ENCODE measurements at regions not wholly inside any gene's neighbourhood (a gene's known extent, or its start where the extent isn't known, plus 50 kb on each side); places are given as distances from the start of the nearest gene placed in this dataset.

DNA sequence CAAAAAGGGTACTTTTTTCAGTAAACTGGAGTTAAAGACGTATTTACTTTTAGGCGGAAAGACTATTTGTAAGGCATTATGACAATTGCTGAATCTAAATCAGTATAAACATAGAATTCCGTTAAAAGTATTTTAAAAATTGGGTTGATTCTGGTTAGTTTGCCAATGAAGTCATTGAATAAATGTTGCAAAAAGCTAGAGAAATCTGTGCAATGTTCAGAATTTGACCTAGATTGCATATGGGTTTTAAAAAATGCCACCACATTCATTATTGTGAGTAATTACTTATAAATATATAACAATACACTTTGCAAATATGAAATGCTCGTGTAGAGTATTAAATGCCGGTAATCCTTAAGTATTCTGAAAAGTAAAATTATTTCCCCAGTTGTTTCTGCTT is 116.5 kb upstream of the EEF1E1 start:
- Histone ChIP-seq H3K4me1 (ENCODE audit: low read length) (no peaks in the 10 kb centered on the region; the same call in 1 of the 2 replicates), H3K4me2 (ENCODE audit: low read length) (peak overlapping the region; percentile 34), H3K36me3 (replicated peaks; ENCODE audit: low read depth, low read length) (no peaks in the 10 kb centered on the region), H3K4me3 (ENCODE audit: low read length) (peak overlapping the region; percentile 37; the same call in 1 of the 2 replicates), H3K27ac (ENCODE audit: low read length) (no peak overlapping the region), H3K79me2 (ENCODE audit: low read length) (no peaks in the 10 kb centered on the region), H3K9ac (ENCODE audit: low read length) (no peak overlapping the region), H3K9me3 (ENCODE audit: insufficient read depth, low read length) (no peaks in the 10 kb centered on the region), H2AFZ (ENCODE audit: low read depth, low read length) (peak overlapping the region; percentile 46; the same call in 1 of the 2 replicates), H3K27me3 (ENCODE audit: low read depth, low read length) (no peaks in the 10 kb centered on the region), H4K20me1 (ENCODE audit: insufficient read depth, low read length) (no peaks in the 10 kb centered on the region)
- TF ChIP-seq EZH2phosphoT487 (IDR thresholded peaks at IDR 0.05; ENCODE audit: low read depth): no peak
- TF ChIP-seq, protein P1, sequence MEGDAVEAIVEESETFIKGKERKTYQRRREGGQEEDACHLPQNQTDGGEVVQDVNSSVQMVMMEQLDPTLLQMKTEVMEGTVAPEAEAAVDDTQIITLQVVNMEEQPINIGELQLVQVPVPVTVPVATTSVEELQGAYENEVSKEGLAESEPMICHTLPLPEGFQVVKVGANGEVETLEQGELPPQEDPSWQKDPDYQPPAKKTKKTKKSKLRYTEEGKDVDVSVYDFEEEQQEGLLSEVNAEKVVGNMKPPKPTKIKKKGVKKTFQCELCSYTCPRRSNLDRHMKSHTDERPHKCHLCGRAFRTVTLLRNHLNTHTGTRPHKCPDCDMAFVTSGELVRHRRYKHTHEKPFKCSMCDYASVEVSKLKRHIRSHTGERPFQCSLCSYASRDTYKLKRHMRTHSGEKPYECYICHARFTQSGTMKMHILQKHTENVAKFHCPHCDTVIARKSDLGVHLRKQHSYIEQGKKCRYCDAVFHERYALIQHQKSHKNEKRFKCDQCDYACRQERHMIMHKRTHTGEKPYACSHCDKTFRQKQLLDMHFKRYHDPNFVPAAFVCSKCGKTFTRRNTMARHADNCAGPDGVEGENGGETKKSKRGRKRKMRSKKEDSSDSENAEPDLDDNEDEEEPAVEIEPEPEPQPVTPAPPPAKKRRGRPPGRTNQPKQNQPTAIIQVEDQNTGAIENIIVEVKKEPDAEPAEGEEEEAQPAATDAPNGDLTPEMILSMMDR (IDR thresholded peaks at IDR 0.05; ENCODE audit: low read depth, low read length): no peak

DNA sequence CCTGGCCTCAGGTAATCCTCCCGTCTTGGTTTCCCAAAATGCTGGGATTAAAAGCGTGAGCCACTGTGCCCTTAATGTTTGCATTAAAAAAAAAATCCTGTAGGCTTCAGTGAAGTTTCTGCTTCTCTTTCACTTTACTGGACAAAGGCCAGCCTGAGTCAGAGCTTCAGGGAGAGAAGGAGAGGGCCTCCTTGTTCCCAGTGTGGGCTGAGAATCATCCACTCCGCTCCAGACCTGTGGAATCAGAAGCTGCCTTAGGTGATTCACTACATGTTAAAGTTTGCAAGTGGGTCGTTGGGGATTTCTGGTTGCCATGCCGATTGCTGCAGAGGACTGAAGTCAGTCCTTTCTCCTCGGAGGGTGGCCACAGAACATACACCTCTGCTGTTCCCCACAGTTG is 113.3 kb upstream of the EEF1E1 start:
- Histone ChIP-seq H2AFZ (ENCODE audit: low read depth, low read length) (no peak overlapping the region), H4K20me1 (ENCODE audit: insufficient read depth, low read length) (no peaks in the 10 kb centered on the region), H3K4me2 (ENCODE audit: low read length) (no peak overlapping the region), H3K4me3 (ENCODE audit: low read length) (no peak overlapping the region), H3K36me3 (replicated peaks; ENCODE audit: low read depth, low read length) (no peaks in the 10 kb centered on the region), H3K9ac (ENCODE audit: low read length) (no peak overlapping the region), H3K27ac (ENCODE audit: low read length) (no peak overlapping the region), H3K79me2 (ENCODE audit: low read length) (no peaks in the 10 kb centered on the region), H3K9me3 (ENCODE audit: insufficient read depth, low read length) (no peaks in the 10 kb centered on the region), H3K27me3 (ENCODE audit: low read depth, low read length) (no peaks in the 10 kb centered on the region), H3K4me1 (ENCODE audit: low read length) (no peaks in the 10 kb centered on the region)
- TF ChIP-seq, protein P1 (IDR thresholded peaks at IDR 0.05; ENCODE audit: low read depth, low read length): no peak
- TF ChIP-seq EZH2phosphoT487 (IDR thresholded peaks at IDR 0.05; ENCODE audit: low read depth): no peak

DNA sequence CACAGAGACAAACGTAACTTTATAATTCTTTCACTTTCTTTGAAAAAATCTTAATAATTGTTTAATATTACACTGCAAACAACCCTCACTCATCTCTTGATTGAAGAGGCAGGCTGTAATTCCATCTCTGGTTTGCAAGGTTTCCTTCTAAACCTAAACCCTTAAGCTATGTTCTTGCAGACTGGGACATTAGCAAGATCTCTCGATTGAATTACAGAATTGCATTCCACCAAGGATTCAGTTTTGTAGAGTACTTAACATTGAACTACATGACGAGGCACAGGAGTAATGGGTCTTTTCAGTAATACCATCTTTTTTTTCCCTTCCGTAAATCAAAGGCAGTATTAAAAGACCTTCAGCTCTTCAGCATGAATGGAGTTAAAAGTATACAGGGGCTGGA is 111.6 kb upstream of the EEF1E1 start:
- no peaks in the 10 kb centered on the region for H3K4me1 ChIP-seq (ENCODE audit: low read length)
- H3K9ac ChIP-seq (ENCODE audit: low read length): no peak overlapping the region
- no peak overlapping the region for H3K27ac ChIP-seq (ENCODE audit: low read length)
- H3K79me2 ChIP-seq (ENCODE audit: low read length): no peaks in the 10 kb centered on the region
- H3K27me3 ChIP-seq (ENCODE audit: low read depth, low read length): no peaks in the 10 kb centered on the region
- H3K4me3 ChIP-seq (ENCODE audit: low read length): no peak overlapping the region
- no peak overlapping the region for H3K4me2 ChIP-seq (ENCODE audit: low read length)
- H4K20me1 ChIP-seq (ENCODE audit: insufficient read depth, low read length): no peaks in the 10 kb centered on the region
- no peak overlapping the region for H2AFZ ChIP-seq (ENCODE audit: low read depth, low read length)
- no peaks in the 10 kb centered on the region for H3K36me3 ChIP-seq (replicated peaks; ENCODE audit: low read depth, low read length)
- H3K9me3 ChIP-seq (ENCODE audit: insufficient read depth, low read length): no peaks in the 10 kb centered on the region
- TF ChIP-seq, protein P1 (IDR thresholded peaks at IDR 0.05; ENCODE audit: low read depth, low read length): no peak
- no peak for TF ChIP-seq EZH2phosphoT487 (IDR thresholded peaks at IDR 0.05; ENCODE audit: low read depth)

DNA sequence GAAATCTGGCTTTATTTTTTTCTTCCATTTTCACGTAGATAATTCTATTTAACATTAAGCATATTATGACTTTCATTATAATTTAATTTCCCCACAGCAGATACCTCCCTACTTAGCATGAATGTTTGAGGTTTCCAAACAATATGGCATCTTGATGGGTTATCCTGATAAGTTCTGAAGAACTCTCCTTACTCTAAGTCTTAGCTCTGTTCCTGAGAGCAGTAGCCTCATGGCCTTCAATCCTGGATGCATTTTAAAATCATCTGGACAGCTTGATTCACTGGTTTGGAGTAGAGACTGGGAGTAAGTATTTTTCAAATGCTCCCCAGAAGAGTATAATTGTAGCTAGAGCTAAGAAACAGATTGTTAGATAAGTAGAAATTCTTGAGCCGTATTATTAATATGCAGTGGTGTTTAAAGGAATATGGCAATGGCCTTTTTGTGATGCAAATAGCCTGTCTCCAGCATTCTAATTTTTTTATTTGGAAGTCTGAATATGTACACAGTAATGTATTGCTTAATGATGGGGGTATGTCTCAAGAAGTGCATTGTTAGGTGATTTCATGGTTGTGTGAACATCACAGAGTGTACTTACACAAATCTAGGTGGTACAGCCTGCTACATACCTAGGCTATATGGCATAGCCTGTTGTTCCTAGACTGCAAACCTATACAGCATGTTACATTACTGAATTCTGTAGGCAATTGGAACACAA is 110.5 kb upstream of the EEF1E1 start:
- Histone ChIP-seq H3K4me2 (ENCODE audit: low read length) (no peak overlapping the region), H3K36me3 (replicated peaks; ENCODE audit: low read depth, low read length) (no peaks in the 10 kb centered on the region), H3K27me3 (ENCODE audit: low read depth, low read length) (no peaks in the 10 kb centered on the region)

More for the DNA sequence above, 110.5 kb upstream of the EEF1E1 start:
- Histone ChIP-seq H3K79me2 (ENCODE audit: low read length) (no peaks in the 10 kb centered on the region), H3K27ac (ENCODE audit: low read length) (no peak overlapping the region), H3K9ac (ENCODE audit: low read length) (no peak overlapping the region), H3K4me1 (ENCODE audit: low read length) (no peaks in the 10 kb centered on the region), H3K9me3 (ENCODE audit: insufficient read depth, low read length) (no peaks in the 10 kb centered on the region), H3K4me3 (ENCODE audit: low read length) (no peak overlapping the region), H2AFZ (ENCODE audit: low read depth, low read length) (no peak overlapping the region), H4K20me1 (ENCODE audit: insufficient read depth, low read length) (no peaks in the 10 kb centered on the region)
- no peak for TF ChIP-seq EZH2phosphoT487 (IDR thresholded peaks at IDR 0.05; ENCODE audit: low read depth)
- TF ChIP-seq, protein P1 (IDR thresholded peaks at IDR 0.05; ENCODE audit: low read depth, low read length): no peak

Measured in OCI-LY3 (cell line).